ENCODE measurements at regions not wholly inside any gene's neighbourhood (a gene's known extent, or its start where the extent isn't known, plus 50 kb on each side); places are given as distances from the start of the nearest gene placed in this dataset.

- no peaks in the 10 kb centered on the region for H4K20me1 ChIP-seq (replicated peaks; ENCODE audit: insufficient read depth)
- TF ChIP-seq, protein P1, sequence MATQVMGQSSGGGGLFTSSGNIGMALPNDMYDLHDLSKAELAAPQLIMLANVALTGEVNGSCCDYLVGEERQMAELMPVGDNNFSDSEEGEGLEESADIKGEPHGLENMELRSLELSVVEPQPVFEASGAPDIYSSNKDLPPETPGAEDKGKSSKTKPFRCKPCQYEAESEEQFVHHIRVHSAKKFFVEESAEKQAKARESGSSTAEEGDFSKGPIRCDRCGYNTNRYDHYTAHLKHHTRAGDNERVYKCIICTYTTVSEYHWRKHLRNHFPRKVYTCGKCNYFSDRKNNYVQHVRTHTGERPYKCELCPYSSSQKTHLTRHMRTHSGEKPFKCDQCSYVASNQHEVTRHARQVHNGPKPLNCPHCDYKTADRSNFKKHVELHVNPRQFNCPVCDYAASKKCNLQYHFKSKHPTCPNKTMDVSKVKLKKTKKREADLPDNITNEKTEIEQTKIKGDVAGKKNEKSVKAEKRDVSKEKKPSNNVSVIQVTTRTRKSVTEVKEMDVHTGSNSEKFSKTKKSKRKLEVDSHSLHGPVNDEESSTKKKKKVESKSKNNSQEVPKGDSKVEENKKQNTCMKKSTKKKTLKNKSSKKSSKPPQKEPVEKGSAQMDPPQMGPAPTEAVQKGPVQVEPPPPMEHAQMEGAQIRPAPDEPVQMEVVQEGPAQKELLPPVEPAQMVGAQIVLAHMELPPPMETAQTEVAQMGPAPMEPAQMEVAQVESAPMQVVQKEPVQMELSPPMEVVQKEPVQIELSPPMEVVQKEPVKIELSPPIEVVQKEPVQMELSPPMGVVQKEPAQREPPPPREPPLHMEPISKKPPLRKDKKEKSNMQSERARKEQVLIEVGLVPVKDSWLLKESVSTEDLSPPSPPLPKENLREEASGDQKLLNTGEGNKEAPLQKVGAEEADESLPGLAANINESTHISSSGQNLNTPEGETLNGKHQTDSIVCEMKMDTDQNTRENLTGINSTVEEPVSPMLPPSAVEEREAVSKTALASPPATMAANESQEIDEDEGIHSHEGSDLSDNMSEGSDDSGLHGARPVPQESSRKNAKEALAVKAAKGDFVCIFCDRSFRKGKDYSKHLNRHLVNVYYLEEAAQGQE (IDR thresholded peaks at IDR 0.05; ENCODE audit: unreplicated experiment) = no peak
- TF ChIP-seq NANOG (IDR thresholded peaks at IDR 0.05; ENCODE audit: borderline replicate concordance) (no peak), ETS1 (IDR thresholded peaks at IDR 0.05) (no peak), ZNF331 (CRISPR knock-in tag; IDR thresholded peaks at IDR 0.05; ENCODE audit: low read depth) (no peak), POLR2AphosphoS5 (IDR thresholded peaks at IDR 0.05; ENCODE audit: low read depth) (no peak)
- TF ChIP-seq, protein P2, sequence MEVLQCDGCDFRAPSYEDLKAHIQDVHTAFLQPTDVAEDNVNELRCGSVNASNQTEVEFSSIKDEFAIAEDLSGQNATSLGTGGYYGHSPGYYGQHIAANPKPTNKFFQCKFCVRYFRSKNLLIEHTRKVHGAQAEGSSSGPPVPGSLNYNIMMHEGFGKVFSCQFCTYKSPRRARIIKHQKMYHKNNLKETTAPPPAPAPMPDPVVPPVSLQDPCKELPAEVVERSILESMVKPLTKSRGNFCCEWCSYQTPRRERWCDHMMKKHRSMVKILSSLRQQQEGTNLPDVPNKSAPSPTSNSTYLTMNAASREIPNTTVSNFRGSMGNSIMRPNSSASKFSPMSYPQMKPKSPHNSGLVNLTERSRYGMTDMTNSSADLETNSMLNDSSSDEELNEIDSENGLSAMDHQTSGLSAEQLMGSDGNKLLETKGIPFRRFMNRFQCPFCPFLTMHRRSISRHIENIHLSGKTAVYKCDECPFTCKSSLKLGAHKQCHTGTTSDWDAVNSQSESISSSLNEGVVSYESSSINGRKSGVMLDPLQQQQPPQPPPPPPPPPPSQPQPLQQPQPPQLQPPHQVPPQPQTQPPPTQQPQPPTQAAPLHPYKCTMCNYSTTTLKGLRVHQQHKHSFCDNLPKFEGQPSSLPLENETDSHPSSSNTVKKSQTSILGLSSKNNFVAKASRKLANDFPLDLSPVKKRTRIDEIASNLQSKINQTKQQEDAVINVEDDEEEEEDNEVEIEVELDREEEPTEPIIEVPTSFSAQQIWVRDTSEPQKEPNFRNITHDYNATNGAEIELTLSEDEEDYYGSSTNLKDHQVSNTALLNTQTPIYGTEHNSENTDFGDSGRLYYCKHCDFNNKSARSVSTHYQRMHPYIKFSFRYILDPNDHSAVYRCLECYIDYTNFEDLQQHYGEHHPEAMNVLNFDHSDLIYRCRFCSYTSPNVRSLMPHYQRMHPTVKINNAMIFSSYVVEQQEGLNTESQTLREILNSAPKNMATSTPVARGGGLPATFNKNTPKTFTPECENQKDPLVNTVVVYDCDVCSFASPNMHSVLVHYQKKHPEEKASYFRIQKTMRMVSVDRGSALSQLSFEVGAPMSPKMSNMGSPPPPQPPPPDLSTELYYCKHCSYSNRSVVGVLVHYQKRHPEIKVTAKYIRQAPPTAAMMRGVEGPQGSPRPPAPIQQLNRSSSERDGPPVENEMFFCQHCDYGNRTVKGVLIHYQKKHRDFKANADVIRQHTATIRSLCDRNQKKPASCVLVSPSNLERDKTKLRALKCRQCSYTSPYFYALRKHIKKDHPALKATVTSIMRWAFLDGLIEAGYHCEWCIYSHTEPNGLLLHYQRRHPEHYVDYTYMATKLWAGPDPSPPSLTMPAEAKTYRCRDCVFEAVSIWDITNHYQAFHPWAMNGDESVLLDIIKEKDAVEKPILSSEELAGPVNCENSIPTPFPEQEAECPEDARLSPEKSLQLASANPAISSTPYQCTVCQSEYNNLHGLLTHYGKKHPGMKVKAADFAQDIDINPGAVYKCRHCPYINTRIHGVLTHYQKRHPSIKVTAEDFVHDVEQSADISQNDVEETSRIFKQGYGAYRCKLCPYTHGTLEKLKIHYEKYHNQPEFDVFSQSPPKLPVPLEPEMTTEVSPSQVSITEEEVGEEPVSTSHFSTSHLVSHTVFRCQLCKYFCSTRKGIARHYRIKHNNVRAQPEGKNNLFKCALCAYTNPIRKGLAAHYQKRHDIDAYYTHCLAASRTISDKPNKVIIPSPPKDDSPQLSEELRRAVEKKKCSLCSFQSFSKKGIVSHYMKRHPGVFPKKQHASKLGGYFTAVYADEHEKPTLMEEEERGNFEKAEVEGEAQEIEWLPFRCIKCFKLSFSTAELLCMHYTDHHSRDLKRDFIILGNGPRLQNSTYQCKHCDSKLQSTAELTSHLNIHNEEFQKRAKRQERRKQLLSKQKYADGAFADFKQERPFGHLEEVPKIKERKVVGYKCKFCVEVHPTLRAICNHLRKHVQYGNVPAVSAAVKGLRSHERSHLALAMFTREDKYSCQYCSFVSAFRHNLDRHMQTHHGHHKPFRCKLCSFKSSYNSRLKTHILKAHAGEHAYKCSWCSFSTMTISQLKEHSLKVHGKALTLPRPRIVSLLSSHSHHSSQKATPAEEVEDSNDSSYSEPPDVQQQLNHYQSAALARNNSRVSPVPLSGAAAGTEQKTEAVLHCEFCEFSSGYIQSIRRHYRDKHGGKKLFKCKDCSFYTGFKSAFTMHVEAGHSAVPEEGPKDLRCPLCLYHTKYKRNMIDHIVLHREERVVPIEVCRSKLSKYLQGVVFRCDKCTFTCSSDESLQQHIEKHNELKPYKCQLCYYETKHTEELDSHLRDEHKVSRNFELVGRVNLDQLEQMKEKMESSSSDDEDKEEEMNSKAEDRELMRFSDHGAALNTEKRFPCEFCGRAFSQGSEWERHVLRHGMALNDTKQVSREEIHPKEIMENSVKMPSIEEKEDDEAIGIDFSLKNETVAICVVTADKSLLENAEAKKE (CRISPR knock-in tag; IDR thresholded peaks at IDR 0.05) = no peak
- TF ChIP-seq, protein P3, sequence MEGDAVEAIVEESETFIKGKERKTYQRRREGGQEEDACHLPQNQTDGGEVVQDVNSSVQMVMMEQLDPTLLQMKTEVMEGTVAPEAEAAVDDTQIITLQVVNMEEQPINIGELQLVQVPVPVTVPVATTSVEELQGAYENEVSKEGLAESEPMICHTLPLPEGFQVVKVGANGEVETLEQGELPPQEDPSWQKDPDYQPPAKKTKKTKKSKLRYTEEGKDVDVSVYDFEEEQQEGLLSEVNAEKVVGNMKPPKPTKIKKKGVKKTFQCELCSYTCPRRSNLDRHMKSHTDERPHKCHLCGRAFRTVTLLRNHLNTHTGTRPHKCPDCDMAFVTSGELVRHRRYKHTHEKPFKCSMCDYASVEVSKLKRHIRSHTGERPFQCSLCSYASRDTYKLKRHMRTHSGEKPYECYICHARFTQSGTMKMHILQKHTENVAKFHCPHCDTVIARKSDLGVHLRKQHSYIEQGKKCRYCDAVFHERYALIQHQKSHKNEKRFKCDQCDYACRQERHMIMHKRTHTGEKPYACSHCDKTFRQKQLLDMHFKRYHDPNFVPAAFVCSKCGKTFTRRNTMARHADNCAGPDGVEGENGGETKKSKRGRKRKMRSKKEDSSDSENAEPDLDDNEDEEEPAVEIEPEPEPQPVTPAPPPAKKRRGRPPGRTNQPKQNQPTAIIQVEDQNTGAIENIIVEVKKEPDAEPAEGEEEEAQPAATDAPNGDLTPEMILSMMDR (conservative IDR thresholded peaks at IDR 0.05; ENCODE audit: low read depth in 2 of 2) = no peak
- H3K9me2 ChIP-seq (ENCODE audit: insufficient read depth) = no peaks in the 10 kb centered on the region
- no peak for DNase-seq (ENCODE audit: low spot score)
- peaks cover 9% of the 10 kb centered on the region; the same call in 2 of the 3 replicates for H3K36me3 Mint-ChIP-seq (ENCODE audit: low read depth)
- no peaks in the 10 kb centered on the region for H3F3A ChIP-seq (replicated peaks; ENCODE audit: low read depth)
- ATAC-seq = no peak
- H3K27me3 ChIP-seq (ENCODE audit: insufficient read depth) = no peaks in the 10 kb centered on the region
- no peak overlapping the region for H2AFZ ChIP-seq
- no peak overlapping the region for H3K4me2 ChIP-seq
- peaks cover 28% of the 10 kb centered on the region for H3K9me3 Mint-ChIP-seq
- peaks cover 27% of the 10 kb centered on the region for H3K27me3 Mint-ChIP-seq (ENCODE audit: insufficient read depth, low read depth, poor library complexity)
- H3K4me3 Mint-ChIP-seq = no peak overlapping the region
- H3K4me1 ChIP-seq (ENCODE audit: insufficient read depth) = no peaks in the 10 kb centered on the region
- no peaks in the 10 kb centered on the region for H3K36me3 ChIP-seq (ENCODE audit: insufficient read depth)
- no peaks in the 10 kb centered on the region for H3K4me1 Mint-ChIP-seq
- H3K27ac ChIP-seq (ENCODE audit: low read depth) = no peak overlapping the region
- H3K4me3 ChIP-seq = no peak overlapping the region
- H3K27ac Mint-ChIP-seq = no peak overlapping the region
- no peaks in the 10 kb centered on the region for H3K79me2 ChIP-seq (replicated peaks; ENCODE audit: insufficient read depth)
Measured at GRCh38 chr16:88301886-88302285, 80.9 kb upstream of the ZNF469 start.
